ENCODE measurements at regions not wholly inside any gene's neighbourhood (a gene's known extent, or its start where the extent isn't known, plus 50 kb on each side); places are given as distances from the start of the nearest gene placed in this dataset.

DNA sequence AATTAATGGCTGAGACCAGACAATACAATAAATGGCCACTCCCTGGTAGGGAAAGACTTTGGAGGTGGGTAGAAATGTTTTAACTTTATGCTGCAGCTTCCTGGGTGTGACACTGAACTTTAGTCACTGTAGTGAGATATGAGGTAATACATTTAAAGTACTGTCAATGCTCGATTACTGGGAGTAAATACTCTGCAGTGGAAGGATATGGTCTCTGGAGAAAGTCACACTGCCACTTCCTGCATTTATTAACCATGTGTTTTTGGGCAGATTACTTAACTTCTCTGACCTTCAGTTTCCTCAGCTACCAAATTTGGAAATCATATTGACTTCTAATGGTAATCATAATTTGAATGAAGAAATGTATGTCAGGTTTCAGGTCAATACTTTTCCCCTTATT, 317.1 kb upstream of the TGFBR2 start (continued):
- TF ChIP-seq, protein P1, sequence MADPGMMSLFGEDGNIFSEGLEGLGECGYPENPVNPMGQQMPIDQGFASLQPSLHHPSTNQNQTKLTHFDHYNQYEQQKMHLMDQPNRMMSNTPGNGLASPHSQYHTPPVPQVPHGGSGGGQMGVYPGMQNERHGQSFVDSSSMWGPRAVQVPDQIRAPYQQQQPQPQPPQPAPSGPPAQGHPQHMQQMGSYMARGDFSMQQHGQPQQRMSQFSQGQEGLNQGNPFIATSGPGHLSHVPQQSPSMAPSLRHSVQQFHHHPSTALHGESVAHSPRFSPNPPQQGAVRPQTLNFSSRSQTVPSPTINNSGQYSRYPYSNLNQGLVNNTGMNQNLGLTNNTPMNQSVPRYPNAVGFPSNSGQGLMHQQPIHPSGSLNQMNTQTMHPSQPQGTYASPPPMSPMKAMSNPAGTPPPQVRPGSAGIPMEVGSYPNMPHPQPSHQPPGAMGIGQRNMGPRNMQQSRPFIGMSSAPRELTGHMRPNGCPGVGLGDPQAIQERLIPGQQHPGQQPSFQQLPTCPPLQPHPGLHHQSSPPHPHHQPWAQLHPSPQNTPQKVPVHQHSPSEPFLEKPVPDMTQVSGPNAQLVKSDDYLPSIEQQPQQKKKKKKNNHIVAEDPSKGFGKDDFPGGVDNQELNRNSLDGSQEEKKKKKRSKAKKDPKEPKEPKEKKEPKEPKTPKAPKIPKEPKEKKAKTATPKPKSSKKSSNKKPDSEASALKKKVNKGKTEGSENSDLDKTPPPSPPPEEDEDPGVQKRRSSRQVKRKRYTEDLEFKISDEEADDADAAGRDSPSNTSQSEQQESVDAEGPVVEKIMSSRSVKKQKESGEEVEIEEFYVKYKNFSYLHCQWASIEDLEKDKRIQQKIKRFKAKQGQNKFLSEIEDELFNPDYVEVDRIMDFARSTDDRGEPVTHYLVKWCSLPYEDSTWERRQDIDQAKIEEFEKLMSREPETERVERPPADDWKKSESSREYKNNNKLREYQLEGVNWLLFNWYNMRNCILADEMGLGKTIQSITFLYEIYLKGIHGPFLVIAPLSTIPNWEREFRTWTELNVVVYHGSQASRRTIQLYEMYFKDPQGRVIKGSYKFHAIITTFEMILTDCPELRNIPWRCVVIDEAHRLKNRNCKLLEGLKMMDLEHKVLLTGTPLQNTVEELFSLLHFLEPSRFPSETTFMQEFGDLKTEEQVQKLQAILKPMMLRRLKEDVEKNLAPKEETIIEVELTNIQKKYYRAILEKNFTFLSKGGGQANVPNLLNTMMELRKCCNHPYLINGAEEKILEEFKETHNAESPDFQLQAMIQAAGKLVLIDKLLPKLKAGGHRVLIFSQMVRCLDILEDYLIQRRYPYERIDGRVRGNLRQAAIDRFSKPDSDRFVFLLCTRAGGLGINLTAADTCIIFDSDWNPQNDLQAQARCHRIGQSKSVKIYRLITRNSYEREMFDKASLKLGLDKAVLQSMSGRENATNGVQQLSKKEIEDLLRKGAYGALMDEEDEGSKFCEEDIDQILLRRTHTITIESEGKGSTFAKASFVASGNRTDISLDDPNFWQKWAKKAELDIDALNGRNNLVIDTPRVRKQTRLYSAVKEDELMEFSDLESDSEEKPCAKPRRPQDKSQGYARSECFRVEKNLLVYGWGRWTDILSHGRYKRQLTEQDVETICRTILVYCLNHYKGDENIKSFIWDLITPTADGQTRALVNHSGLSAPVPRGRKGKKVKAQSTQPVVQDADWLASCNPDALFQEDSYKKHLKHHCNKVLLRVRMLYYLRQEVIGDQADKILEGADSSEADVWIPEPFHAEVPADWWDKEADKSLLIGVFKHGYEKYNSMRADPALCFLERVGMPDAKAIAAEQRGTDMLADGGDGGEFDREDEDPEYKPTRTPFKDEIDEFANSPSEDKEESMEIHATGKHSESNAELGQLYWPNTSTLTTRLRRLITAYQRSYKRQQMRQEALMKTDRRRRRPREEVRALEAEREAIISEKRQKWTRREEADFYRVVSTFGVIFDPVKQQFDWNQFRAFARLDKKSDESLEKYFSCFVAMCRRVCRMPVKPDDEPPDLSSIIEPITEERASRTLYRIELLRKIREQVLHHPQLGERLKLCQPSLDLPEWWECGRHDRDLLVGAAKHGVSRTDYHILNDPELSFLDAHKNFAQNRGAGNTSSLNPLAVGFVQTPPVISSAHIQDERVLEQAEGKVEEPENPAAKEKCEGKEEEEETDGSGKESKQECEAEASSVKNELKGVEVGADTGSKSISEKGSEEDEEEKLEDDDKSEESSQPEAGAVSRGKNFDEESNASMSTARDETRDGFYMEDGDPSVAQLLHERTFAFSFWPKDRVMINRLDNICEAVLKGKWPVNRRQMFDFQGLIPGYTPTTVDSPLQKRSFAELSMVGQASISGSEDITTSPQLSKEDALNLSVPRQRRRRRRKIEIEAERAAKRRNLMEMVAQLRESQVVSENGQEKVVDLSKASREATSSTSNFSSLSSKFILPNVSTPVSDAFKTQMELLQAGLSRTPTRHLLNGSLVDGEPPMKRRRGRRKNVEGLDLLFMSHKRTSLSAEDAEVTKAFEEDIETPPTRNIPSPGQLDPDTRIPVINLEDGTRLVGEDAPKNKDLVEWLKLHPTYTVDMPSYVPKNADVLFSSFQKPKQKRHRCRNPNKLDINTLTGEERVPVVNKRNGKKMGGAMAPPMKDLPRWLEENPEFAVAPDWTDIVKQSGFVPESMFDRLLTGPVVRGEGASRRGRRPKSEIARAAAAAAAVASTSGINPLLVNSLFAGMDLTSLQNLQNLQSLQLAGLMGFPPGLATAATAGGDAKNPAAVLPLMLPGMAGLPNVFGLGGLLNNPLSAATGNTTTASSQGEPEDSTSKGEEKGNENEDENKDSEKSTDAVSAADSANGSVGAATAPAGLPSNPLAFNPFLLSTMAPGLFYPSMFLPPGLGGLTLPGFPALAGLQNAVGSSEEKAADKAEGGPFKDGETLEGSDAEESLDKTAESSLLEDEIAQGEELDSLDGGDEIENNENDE (IDR thresholded peaks at IDR 0.05; ENCODE audit: insufficient replicate concordance, low read length), result no peak
- TF ChIP-seq YY1 (IDR thresholded peaks at IDR 0.05; ENCODE audit: low read depth, low read length), result no peak
- TF ChIP-seq CEBPB (IDR thresholded peaks at IDR 0.05; ENCODE audit: low read depth, low read length), result no peak
- TF ChIP-seq, protein P2, sequence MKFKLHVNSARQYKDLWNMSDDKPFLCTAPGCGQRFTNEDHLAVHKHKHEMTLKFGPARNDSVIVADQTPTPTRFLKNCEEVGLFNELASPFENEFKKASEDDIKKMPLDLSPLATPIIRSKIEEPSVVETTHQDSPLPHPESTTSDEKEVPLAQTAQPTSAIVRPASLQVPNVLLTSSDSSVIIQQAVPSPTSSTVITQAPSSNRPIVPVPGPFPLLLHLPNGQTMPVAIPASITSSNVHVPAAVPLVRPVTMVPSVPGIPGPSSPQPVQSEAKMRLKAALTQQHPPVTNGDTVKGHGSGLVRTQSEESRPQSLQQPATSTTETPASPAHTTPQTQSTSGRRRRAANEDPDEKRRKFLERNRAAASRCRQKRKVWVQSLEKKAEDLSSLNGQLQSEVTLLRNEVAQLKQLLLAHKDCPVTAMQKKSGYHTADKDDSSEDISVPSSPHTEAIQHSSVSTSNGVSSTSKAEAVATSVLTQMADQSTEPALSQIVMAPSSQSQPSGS (IDR thresholded peaks at IDR 0.05; ENCODE audit: low read length), result no peak
- TF ChIP-seq, protein P3, sequence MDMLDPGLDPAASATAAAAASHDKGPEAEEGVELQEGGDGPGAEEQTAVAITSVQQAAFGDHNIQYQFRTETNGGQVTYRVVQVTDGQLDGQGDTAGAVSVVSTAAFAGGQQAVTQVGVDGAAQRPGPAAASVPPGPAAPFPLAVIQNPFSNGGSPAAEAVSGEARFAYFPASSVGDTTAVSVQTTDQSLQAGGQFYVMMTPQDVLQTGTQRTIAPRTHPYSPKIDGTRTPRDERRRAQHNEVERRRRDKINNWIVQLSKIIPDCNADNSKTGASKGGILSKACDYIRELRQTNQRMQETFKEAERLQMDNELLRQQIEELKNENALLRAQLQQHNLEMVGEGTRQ (IDR thresholded peaks at IDR 0.05; ENCODE audit: low read length), result no peak
- no peak for TF ChIP-seq NRF1 (IDR thresholded peaks at IDR 0.05; ENCODE audit: low read depth, low read length)
- no peak for TF ChIP-seq BRCA1 (IDR thresholded peaks at IDR 0.05; ENCODE audit: low read depth, low read length)
- no peak for TF ChIP-seq SIN3A (conservative IDR thresholded peaks at IDR 0.05 in 1 of 2, IDR thresholded peaks at IDR 0.05 in 1 of 2; ENCODE audit: low read depth in 1 of 2, low read length in 2 of 2)
- no peak for TF ChIP-seq EGR1 (IDR thresholded peaks at IDR 0.05; ENCODE audit: borderline replicate concordance, low read depth, low read length)
- no peak for TF ChIP-seq SP4 (IDR thresholded peaks at IDR 0.05; ENCODE audit: low read length)
